Left forelimb (tissue), 1 donor: ENCODE measurements at regions not wholly inside any gene's neighbourhood (a gene's known extent, or its start where the extent isn't known, plus 50 kb on each side); places are given as distances from the start of the nearest gene placed in this dataset.

ENCODE experiments used
- DNase-seq: peaks from one replicate; pipeline ENCODE4 v3.0.0-alpha.2; 2018; ENCODE audit warnings: low spot score

GRCh38 chr2:176388861-176389260, 119.6 kb downstream of the MTX2 start:
- no peak for DNase-seq

GRCh38 chr2:176390276-176391147, 121.3 kb downstream of the MTX2 start:
- no peak for DNase-seq

GRCh38 chr2:176391148-176391419, 121.8 kb downstream of the MTX2 start:
- no peak for DNase-seq

GRCh38 chr2:176392249-176392648, 123.0 kb downstream of the MTX2 start:
- no peak for DNase-seq

- no peak for DNase-seq
Measured at GRCh38 chr2:176392744-176393414, 123.6 kb downstream of the MTX2 start.

- no peak for DNase-seq
Measured at GRCh38 chr2:176395273-176395854, 126.1 kb downstream of the MTX2 start.

- no peak for DNase-seq
Measured at GRCh38 chr2:176398243-176399073, 129.2 kb downstream of the MTX2 start.

- DNase-seq, result no peak
Measured at GRCh38 chr2:176399074-176399598, 129.9 kb downstream of the MTX2 start.

- no peak for DNase-seq
Measured at GRCh38 chr2:176405477-176405876, 136.2 kb downstream of the MTX2 start.

GRCh38 chr2:176407706-176408105, 138.5 kb downstream of the MTX2 start:
- no peak for DNase-seq

GRCh38 chr2:176409671-176410070, 140.4 kb downstream of the MTX2 start:
- DNase-seq, result no peak

GRCh38 chr2:176412136-176412535, 142.9 kb downstream of the MTX2 start:
- no peak for DNase-seq

GRCh38 chr2:176413786-176414185, 144.5 kb downstream of the MTX2 start:
- no peak for DNase-seq

GRCh38 chr2:176414641-176415040, 145.4 kb downstream of the MTX2 start:
- DNase-seq, result no peak

- no peak for DNase-seq
Measured at GRCh38 chr2:176415174-176415895, 146.1 kb downstream of the MTX2 start.

- DNase-seq, result no peak
Measured at GRCh38 chr2:176415937-176416499, 146.8 kb downstream of the MTX2 start.

- DNase-seq, result no peak
Measured at GRCh38 chr2:176418768-176419167, 149.5 kb downstream of the MTX2 start.

GRCh38 chr2:176419591-176420071, 150.4 kb downstream of the MTX2 start:
- DNase-seq, result no peak

GRCh38 chr2:176421297-176422050, 152.2 kb downstream of the MTX2 start:
- no peak for DNase-seq

- no peak for DNase-seq
Measured at GRCh38 chr2:176423819-176424218, 154.6 kb downstream of the MTX2 start.
